Pancreas (tissue), 10 donors: ENCODE measurements at regions not wholly inside any gene's neighbourhood (a gene's known extent, or its start where the extent isn't known, plus 50 kb on each side); places are given as distances from the start of the nearest gene placed in this dataset.

ENCODE experiments used
- ATAC-seq, 4 donors: fragments of 200-7000 bp; cut with Tn5 transposase; one replicate each; pipeline versions ENCODE4 v1.8.0 to v1.9.1; 2020; ENCODE audit warnings: mild to moderate bottlenecking in 4 of 4, moderate library complexity in 4 of 4
- DNase-seq, 6 donors: peaks; one replicate each; pipeline ENCODE4 v3.0.0-alpha.2; 2020
- FAIRE-seq: peaks from 2 replicates; lab custom pipeline; 2012; peaks lifted over from hg19 to GRCh38; lab: Jason Lieb, UNC
- H3K27ac ChIP-seq, 4 donors: fragments of 200-600 bp; sonication (generic); 1 replicate in 3 of 4; 2 replicates in 1 of 4; pipeline versions ENCODE4 v1.5.0 to v1.8.0; 2020
- H3K27me3 ChIP-seq, 4 donors: fragments of 200-600 bp; one replicate each; pipeline ENCODE4 v1.8.0; 2021
- H3K36me3 ChIP-seq, 3 donors: fragments of 200-600 bp; sonication (generic) in 1 of 3; one replicate each; pipeline versions ENCODE4 v1.5.0 to v1.8.0; 2020 to 2021
- H3K4me1 ChIP-seq, 3 donors: fragments of 200-600 bp; one replicate each; pipeline ENCODE4 v1.8.0; 2021
- H3K4me3 ChIP-seq, 4 donors: fragments of 200-600 bp; sonication (generic) in 2 of 4; one replicate each; pipeline versions ENCODE4 v1.5.0 to v1.8.0; 2020 to 2021
- H3K9me3 ChIP-seq, 4 donors: fragments of 200-600 bp; one replicate each; pipeline ENCODE4 v1.8.0; 2021
- WGBS, 2 donors: extraction: QIAGEN DNeasy Blood & Tissue Kit; methylation state at CpG; one replicate each; pipeline ENCODE4 v1.1.7; 2013; 5-methylcytosine and 5-hydroxymethylcytosine counted together
- intact Hi-C, 3 donors: fragments of 100-400 bp; cut with DNase I; formaldehyde crosslinking; loops; one replicate each; pipeline versions ENCODE4 v1.11.1 to v1.14.2; 2022
- TF ChIP-seq, protein P1 (sequence below), 4 donors: fragments of 200-600 bp; sonication (generic) in 3 of 4; IDR thresholded peaks; one replicate each; pipeline versions ENCODE4 v1.5.0 to v1.8.0; 2021; ENCODE audit warnings: antibody characterized with exemption in 4 of 4
- donor health status: healthy with polysubstance abuse.
- donor health status: DM: no; HTN: no; CAD: no; lungs with moderate emphysema.
- donor health status: DM: no; HTN: no; CAD: no.
- donor health status: control.
- donor health status: control.
- donor health status: Bipolar disorder and iron deficiency.
- donor health status: DM: yes; HTN: yes; CAD: no.
- donor health status: DM: no; HTN: no; CAD: no.
- donor health status: DM: no; HTN: no; CAD: no.
- donor health status: DM: yes; HTN: yes; CAD: no.

DNA sequence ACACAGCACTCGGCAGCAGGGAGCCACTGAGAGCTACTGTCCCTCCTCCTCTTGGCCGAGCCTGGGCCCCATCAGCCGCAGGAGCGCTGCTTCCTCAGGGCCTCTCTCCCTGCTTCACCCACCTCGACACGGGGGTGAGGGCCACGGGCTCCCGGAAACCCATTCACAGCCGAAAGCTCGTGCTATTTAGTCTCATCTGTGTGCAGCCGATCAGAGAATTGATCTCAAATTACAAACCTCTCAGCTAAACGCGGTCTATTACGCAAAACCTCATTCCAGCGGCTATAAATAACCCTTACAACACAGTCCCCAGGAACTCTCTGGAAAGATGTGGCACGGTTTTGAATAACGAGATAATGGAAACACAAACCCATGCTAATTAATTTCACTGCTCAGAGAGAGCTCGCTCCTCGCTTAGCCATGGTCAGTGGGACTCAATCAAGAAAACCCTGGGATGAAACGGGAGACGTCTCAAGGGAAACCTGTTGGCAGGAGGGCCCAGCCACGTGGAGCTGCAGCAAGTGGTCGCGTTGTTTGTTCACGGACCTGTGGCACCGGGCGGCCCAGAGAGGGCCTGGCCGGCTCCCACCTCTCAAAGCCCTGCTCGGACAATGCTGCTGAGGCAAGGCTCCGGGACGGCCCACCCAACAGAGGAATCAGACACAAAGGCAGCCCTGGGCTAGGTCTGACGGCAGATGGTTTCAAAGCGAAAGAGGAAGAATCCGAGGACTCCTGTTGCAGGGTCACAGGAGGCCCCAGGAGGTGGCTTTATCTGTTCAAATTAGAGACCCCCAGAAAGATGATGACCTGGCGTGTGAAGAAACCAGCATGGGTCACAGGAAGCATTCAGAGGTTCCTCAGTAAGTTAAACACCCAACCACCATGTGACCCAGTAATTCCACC is 210.5 kb downstream of the CTTN start:
- TF ChIP-seq, protein P1, sequence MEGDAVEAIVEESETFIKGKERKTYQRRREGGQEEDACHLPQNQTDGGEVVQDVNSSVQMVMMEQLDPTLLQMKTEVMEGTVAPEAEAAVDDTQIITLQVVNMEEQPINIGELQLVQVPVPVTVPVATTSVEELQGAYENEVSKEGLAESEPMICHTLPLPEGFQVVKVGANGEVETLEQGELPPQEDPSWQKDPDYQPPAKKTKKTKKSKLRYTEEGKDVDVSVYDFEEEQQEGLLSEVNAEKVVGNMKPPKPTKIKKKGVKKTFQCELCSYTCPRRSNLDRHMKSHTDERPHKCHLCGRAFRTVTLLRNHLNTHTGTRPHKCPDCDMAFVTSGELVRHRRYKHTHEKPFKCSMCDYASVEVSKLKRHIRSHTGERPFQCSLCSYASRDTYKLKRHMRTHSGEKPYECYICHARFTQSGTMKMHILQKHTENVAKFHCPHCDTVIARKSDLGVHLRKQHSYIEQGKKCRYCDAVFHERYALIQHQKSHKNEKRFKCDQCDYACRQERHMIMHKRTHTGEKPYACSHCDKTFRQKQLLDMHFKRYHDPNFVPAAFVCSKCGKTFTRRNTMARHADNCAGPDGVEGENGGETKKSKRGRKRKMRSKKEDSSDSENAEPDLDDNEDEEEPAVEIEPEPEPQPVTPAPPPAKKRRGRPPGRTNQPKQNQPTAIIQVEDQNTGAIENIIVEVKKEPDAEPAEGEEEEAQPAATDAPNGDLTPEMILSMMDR (IDR thresholded peaks at IDR 0.05): no peak
- ATAC-seq: no peak
- FAIRE-seq: no peak
- peak in 1 of 6 donors; percentile 52 for DNase-seq
- H3K4me1 ChIP-seq: no peaks in the 10 kb centered on the region
- intact Hi-C loops: no loop called here
- WGBS, 2 donors: 77 to 79% methylated on average over 35 of the region's 35 CpGs
- H3K36me3 ChIP-seq: no peaks in the 10 kb centered on the region
- H3K27ac ChIP-seq: no peak overlapping the region
- H3K4me3 ChIP-seq: no peak overlapping the region
- no peaks in the 10 kb centered on the region for H3K9me3 ChIP-seq
- no peaks in the 10 kb centered on the region for H3K27me3 ChIP-seq

DNA sequence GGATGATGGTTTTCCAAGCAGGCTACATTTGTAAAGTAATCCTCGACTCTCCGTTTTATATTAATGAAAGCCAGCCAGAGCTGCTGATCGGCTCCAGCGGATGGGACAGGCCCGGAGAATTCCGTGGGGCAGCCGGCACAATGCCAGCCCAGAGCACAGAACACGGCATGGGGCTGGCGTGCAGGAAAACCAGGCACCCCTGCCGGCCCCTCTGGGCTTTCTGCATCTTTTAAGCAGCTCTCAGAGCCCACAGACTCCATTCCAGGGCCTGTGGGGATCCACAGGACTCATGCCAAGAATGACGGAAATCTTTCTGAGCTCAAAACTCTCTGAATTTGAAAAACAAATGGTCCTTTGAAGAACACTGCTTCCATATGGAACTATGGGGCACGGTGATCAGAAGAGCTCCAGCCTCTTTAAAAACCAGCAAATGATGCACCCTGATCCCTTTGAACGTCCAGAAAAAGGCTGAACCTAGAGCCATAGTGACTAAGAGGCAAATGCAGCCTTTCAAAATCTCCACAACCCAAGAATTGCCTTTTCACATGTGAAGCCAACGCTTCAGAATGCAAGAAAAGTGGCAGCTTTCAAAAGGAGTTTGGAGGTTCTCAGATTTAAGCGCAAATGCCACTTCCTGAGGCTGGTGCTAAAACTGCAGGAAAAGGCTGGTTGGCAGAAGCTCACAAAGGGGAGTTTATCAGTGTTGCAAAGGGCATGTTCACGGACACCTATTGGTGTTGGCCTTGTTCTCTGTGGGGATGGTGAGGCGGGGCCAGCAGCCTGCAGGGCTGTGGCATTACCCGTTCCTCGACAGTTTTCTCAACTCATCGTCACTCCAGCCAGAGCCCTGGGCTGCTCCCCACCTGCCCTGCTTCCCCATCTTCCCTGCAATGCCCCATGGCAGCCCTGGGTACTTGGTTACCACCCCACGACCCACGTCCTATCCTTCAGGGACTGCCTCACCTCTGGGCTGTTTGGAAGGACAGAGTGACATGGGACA is 212.5 kb downstream of the CTTN start:
- ATAC-seq: peak in 3 of 4 donors; percentile 29 to 59 (median 51)
- peak in 2 of 6 donors; percentile 21 to 62 for DNase-seq
- Histone ChIP-seq H3K4me3 (no peak overlapping the region), H3K27ac (no peak overlapping the region), H3K36me3 (no peaks in the 10 kb centered on the region), H3K9me3 (no peaks in the 10 kb centered on the region), H3K4me1 (no peaks in the 10 kb centered on the region), H3K27me3 (no peaks in the 10 kb centered on the region)
- intact Hi-C loops: no loop called here
- TF ChIP-seq, protein P1 (IDR thresholded peaks at IDR 0.05): no peak
- 59 to 60% methylated on average over 22 of the region's 22 CpGs for WGBS, 2 donors
- FAIRE-seq: no peak

DNA sequence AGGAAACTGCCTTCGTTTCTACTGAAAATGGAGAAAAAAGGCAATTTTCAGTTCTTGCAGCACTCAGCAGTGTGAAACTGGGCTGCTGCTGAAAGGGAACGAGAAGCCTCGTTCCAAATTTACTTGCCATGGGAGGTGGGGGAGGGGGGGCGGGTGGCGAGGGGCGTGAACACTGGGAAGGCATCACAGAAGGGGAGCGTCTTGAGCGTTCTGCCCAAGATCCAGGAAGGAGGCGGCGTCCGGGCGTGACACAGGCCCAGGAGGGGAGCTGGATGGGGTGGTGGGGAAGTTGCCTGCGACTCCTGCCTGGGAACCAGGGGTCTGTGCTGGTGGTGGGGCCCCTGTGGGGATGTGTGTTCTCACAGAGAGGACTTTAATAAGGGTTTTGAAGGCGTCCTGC is 213.5 kb downstream of the CTTN start:
- Histone ChIP-seq H3K27ac (no peak overlapping the region), H3K27me3 (no peaks in the 10 kb centered on the region), H3K4me1 (no peaks in the 10 kb centered on the region), H3K36me3 (no peaks in the 10 kb centered on the region), H3K4me3 (no peak overlapping the region), H3K9me3 (no peaks in the 10 kb centered on the region)
- ATAC-seq (no peak), FAIRE-seq (no peak), DNase-seq (peak in 1 of 6 donors; percentile 39)
- TF ChIP-seq, protein P1 (IDR thresholded peaks at IDR 0.05): no peak
- intact Hi-C loops: no loop called here
- 80 to 84% methylated on average over 14 of the region's 14 CpGs for WGBS, 2 donors

DNA sequence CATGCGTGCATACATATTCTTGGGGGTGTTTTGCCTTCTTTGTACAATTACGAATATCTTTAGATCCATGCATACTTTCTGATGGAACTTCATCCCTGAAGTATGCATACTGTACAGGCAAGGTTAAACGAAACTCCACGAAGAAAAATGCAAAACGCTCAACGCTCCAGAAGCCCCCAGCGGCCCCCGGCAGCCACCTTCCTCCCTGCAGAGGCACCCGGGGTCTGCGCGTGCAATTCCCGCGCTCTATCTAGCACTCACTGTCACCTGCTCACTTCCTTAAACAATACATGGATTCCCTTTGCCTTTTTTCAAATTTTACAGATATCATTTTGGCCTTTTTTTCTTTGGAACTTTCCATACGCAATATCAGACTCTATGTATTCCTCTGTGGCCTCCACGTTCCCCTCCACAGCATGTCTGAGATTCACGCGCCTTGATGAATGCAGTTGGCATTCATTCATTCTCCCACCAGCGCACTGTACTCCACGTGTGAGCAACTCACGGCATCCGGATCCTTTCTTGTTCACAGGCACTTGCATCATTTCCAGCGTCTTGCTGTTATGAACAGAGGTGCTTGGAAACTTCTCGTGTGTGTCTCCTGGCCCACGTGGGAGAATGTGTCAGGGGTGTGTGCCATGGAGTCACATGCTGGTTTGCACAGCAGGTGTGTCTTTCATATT is 214.3 kb downstream of the CTTN start:
- Histone ChIP-seq H3K9me3 (no peaks in the 10 kb centered on the region), H3K4me1 (no peaks in the 10 kb centered on the region), H3K27me3 (no peaks in the 10 kb centered on the region), H3K27ac (no peak overlapping the region), H3K4me3 (no peak overlapping the region), H3K36me3 (no peaks in the 10 kb centered on the region)
- ATAC-seq: no peak
- 86 to 89% methylated on average over 24 of the region's 24 CpGs for whole genome bisulfite sequencing, 2 donors
- TF ChIP-seq, protein P1 (IDR thresholded peaks at IDR 0.05): no peak
- DNase-seq: peak in 1 of 6 donors; percentile 3
- intact Hi-C loops: no loop called here
- FAIRE-seq: no peak
